MM.1S (cell line): ENCODE measurements at regions not wholly inside any gene's neighbourhood (a gene's known extent, or its start where the extent isn't known, plus 50 kb on each side); places are given as distances from the start of the nearest gene placed in this dataset.

Experiments used
- DNase-seq: peaks from one replicate; pipeline ENCODE4 v3.0.0-alpha.2; 2015
- H2AFZ ChIP-seq: fragments of 300-600 bp; sonication (generic); 2 replicates; pipeline ENCODE4 v1.6.0; 2016; ENCODE audit warnings: antibody characterized with exemption, low read length
- H3F3A ChIP-seq: fragments of 300-600 bp; sonication (generic); 2 replicates; pipeline ENCODE4 v1.6.1; 2016; ENCODE audit warnings: mild to moderate bottlenecking, antibody characterized with exemption, low read length, moderate library complexity, mixed read lengths; ENCODE audit not compliant: insufficient read depth
- H3K27ac ChIP-seq: fragments of 300-600 bp; sonication (generic); 2 replicates; pipeline ENCODE4 v1.5.1; 2016; ENCODE audit warnings: mild to moderate bottlenecking, low read length
- H3K27me3 ChIP-seq: fragments of 300-600 bp; sonication (generic); replicated peaks from 2 replicates; pipeline ENCODE4 v1.6.0; 2016; ENCODE audit warnings: low read length; ENCODE audit not compliant: insufficient read depth
- H3K36me3 ChIP-seq: fragments of 300-600 bp; sonication (generic); replicated peaks from 2 replicates; pipeline ENCODE4 v1.6.1; 2016; ENCODE audit warnings: mild to moderate bottlenecking, low read length, mixed read lengths; ENCODE audit not compliant: insufficient read depth
- H3K4me1 ChIP-seq: fragments of 300-600 bp; sonication (generic); 2 replicates; pipeline ENCODE4 v1.6.1; 2016; ENCODE audit warnings: low read length, mixed read lengths
- H3K4me2 ChIP-seq: fragments of 300-600 bp; sonication (generic); 2 replicates; pipeline ENCODE4 v1.6.0; 2016; ENCODE audit warnings: low read depth, low read length
- H3K4me3 ChIP-seq: fragments of 300-600 bp; sonication (generic); 2 replicates; pipeline ENCODE4 v1.5.1; 2016; ENCODE audit warnings: low read length, mixed read lengths
- H3K79me2 ChIP-seq: fragments of 300-600 bp; sonication (generic); 2 replicates; pipeline ENCODE4 v1.6.1; 2016; ENCODE audit warnings: mixed run types, low read length, mixed read lengths
- H3K9ac ChIP-seq: fragments of 300-600 bp; sonication (generic); 2 replicates; pipeline ENCODE4 v1.6.1; 2016; ENCODE audit warnings: low read length, mixed read lengths
- H3K9me2 ChIP-seq: fragments of 300-600 bp; sonication (generic); replicated peaks from 2 replicates; pipeline ENCODE4 v1.6.1; 2016; ENCODE audit warnings: mild to moderate bottlenecking, low read length, mixed read lengths; ENCODE audit not compliant: insufficient read depth
- H3K9me3 ChIP-seq: fragments of 300-600 bp; sonication (generic); replicated peaks from 2 replicates; pipeline ENCODE4 v1.6.1; 2016; ENCODE audit warnings: mild to moderate bottlenecking, low read length, mixed read lengths; ENCODE audit not compliant: insufficient read depth
- H4K20me1 ChIP-seq: fragments of 300-600 bp; sonication (generic); 2 replicates; pipeline ENCODE4 v1.6.1; 2016; ENCODE audit warnings: mild to moderate bottlenecking, low read length, moderate library complexity, mixed read lengths; ENCODE audit not compliant: insufficient read depth
- EZH2 ChIP-seq: fragments of 300-600 bp; sonication (generic); optimal IDR thresholded peaks from 2 replicates; pipeline ENCODE3; 2017; ENCODE audit warnings: low read depth, mild to moderate bottlenecking, antibody characterized with exemption, low read length, mixed read lengths
- EZH2phosphoT487 ChIP-seq: fragments of 300-600 bp; sonication (generic); IDR thresholded peaks from 2 replicates; pipeline ENCODE4 v1.6.1; 2018; ENCODE audit warnings: antibody characterized with exemption, low read length
- TF ChIP-seq, protein P1 (sequence below): fragments of 300-600 bp; sonication (generic); IDR thresholded peaks from 2 replicates; pipeline ENCODE4 v1.5.1; 2016; ENCODE audit warnings: antibody characterized with exemption, low read length, mixed read lengths

DNA sequence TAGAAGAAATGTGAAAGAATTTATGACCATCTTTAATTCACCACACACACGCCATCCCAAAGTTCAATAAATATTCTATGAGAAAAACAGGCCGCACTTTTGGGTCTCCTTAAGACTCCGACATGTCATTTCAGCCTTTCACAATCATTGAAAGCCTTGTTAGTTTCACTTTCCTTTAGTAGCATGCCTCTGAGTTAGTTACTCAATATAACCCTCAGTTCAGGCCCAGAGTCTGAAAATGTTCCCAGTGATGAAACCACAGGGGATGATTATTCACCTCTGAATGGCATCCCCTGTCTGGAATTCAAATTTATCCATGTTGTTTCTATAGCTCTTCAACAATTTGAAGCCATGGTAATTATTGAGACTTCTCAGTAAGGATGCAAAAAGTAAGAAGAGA lies 278.1 kb upstream of the NRP1 start:
- Histone ChIP-seq H2AFZ (peak overlapping the region; percentile 22), H3K9me3 (no peaks in the 10 kb centered on the region), H3K9ac (no peak overlapping the region), H3K27me3 (no peaks in the 10 kb centered on the region), H3K79me2 (no peaks in the 10 kb centered on the region), H3F3A (no peaks in the 10 kb centered on the region), H3K36me3 (no peaks in the 10 kb centered on the region), H3K9me2 (no peaks in the 10 kb centered on the region), H4K20me1 (no peaks in the 10 kb centered on the region), H3K4me3 (no peak overlapping the region), H3K4me1 (0 out of 2 replicates have a peak, but pooled peaks cover 7% of the 10 kb centered on the region), H3K27ac (no peak overlapping the region), H3K4me2 (peak overlapping the region; percentile 17; the same call in 1 of the 2 replicates)
- TF ChIP-seq EZH2phosphoT487 (no peak), EZH2 (no peak)
- TF ChIP-seq, protein P1, sequence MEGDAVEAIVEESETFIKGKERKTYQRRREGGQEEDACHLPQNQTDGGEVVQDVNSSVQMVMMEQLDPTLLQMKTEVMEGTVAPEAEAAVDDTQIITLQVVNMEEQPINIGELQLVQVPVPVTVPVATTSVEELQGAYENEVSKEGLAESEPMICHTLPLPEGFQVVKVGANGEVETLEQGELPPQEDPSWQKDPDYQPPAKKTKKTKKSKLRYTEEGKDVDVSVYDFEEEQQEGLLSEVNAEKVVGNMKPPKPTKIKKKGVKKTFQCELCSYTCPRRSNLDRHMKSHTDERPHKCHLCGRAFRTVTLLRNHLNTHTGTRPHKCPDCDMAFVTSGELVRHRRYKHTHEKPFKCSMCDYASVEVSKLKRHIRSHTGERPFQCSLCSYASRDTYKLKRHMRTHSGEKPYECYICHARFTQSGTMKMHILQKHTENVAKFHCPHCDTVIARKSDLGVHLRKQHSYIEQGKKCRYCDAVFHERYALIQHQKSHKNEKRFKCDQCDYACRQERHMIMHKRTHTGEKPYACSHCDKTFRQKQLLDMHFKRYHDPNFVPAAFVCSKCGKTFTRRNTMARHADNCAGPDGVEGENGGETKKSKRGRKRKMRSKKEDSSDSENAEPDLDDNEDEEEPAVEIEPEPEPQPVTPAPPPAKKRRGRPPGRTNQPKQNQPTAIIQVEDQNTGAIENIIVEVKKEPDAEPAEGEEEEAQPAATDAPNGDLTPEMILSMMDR: no peak
- DNase-seq: peak; percentile 60

- Histone ChIP-seq H3K9me3 (no peaks in the 10 kb centered on the region), H3K9ac (no peak overlapping the region), H3K36me3 (no peaks in the 10 kb centered on the region), H3K4me2 (peak overlapping the region; percentile 17; the same call in 1 of the 2 replicates), H3K4me1 (0 out of 2 replicates have a peak, but pooled peaks cover 7% of the 10 kb centered on the region), H3K79me2 (no peaks in the 10 kb centered on the region), H3K4me3 (no peak overlapping the region), H3K27ac (no peak overlapping the region), H3K27me3 (no peaks in the 10 kb centered on the region), H3F3A (no peaks in the 10 kb centered on the region), H3K9me2 (no peaks in the 10 kb centered on the region), H4K20me1 (no peaks in the 10 kb centered on the region), H2AFZ (peak overlapping the region; percentile 22)
- no peak for TF ChIP-seq EZH2phosphoT487
- TF ChIP-seq EZH2: no peak
- TF ChIP-seq, protein P1: no peak
- DNase-seq: no peak
Measured at GRCh38 chr10:33612116-33612515, 277.6 kb upstream of the NRP1 start.

DNA sequence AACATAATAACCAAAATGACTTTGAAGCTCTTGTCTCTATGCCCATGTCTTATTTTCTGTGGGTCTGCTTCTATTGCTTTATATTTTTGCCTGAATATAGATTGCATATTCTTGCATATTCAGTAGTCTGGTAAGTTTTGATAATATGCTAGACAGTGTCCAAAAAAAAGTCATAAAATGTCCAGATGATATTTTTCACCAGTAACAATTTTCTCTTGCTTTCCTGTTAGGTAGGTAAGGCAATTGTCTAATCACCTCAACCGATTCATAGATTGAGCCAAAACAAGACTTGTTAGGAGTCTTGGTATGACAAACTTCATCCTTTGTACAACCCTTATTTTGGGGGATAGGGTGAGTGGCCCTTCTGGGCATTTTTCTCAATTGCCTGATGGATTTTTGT lies 277.0 kb upstream of the NRP1 start:
- H4K20me1 ChIP-seq: no peaks in the 10 kb centered on the region
- no peak overlapping the region for H2AFZ ChIP-seq
- no peak overlapping the region for H3K4me2 ChIP-seq
- H3K4me3 ChIP-seq: no peak overlapping the region
- 0 out of 2 replicates have a peak, but pooled peaks cover 7% of the 10 kb centered on the region for H3K4me1 ChIP-seq
- no peak for DNase-seq
- H3K9ac ChIP-seq: no peak overlapping the region
- no peaks in the 10 kb centered on the region for H3K27me3 ChIP-seq
- H3K9me2 ChIP-seq: no peaks in the 10 kb centered on the region
- TF ChIP-seq EZH2phosphoT487 (no peak), EZH2 (no peak)
- TF ChIP-seq, protein P1: no peak
- H3K9me3 ChIP-seq: no peaks in the 10 kb centered on the region
- H3F3A ChIP-seq: no peaks in the 10 kb centered on the region
- no peak overlapping the region for H3K27ac ChIP-seq
- no peaks in the 10 kb centered on the region for H3K36me3 ChIP-seq
- H3K79me2 ChIP-seq: no peaks in the 10 kb centered on the region
